OCI-LY3 (cell line): ENCODE measurements at regions not wholly inside any gene's neighbourhood (a gene's known extent, or its start where the extent isn't known, plus 50 kb on each side); places are given as distances from the start of the nearest gene placed in this dataset.

Experiments
- EZH2phosphoT487 ChIP-seq: fragments of 200-600 bp; shearing (Covaris generic); IDR thresholded peaks from 2 replicates; pipeline ENCODE4 v1.6.1; 2018; ENCODE audit warnings: antibody characterized with exemption, mixed run types, low read depth
- TF ChIP-seq, protein P1 (sequence below): fragments of 200-600, 300-600 bp; sonication (generic); IDR thresholded peaks from 2 replicates; pipeline ENCODE4 v1.5.1; 2014; ENCODE audit warnings: antibody characterized with exemption, low read length, low read depth

DNA sequence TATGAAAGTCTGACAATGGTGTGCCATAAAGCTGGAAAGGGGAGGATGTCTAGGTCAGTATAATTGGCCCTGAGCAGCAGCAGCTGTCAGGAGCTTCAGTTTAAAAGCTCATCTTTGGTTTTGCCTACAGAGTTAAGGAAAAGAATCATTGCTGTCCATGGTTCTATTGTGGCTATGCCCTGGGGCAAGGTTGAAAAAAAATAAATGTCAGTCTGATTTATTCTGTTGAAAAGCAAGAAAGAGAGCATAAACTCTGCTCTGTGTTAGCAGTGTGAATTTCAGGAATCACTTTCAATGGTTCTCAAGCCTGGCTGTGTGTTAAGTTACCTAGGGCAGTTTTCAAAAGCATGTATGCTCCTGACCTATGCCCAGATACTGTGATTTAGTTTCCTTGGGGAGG, 446.7 kb downstream of the SETBP1 start:
- TF ChIP-seq, protein P1, sequence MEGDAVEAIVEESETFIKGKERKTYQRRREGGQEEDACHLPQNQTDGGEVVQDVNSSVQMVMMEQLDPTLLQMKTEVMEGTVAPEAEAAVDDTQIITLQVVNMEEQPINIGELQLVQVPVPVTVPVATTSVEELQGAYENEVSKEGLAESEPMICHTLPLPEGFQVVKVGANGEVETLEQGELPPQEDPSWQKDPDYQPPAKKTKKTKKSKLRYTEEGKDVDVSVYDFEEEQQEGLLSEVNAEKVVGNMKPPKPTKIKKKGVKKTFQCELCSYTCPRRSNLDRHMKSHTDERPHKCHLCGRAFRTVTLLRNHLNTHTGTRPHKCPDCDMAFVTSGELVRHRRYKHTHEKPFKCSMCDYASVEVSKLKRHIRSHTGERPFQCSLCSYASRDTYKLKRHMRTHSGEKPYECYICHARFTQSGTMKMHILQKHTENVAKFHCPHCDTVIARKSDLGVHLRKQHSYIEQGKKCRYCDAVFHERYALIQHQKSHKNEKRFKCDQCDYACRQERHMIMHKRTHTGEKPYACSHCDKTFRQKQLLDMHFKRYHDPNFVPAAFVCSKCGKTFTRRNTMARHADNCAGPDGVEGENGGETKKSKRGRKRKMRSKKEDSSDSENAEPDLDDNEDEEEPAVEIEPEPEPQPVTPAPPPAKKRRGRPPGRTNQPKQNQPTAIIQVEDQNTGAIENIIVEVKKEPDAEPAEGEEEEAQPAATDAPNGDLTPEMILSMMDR: no peak
- no peak for TF ChIP-seq EZH2phosphoT487
